ENCODE measurements at regions not wholly inside any gene's neighbourhood (a gene's known extent, or its start where the extent isn't known, plus 50 kb on each side); places are given as distances from the start of the nearest gene placed in this dataset.

DNA sequence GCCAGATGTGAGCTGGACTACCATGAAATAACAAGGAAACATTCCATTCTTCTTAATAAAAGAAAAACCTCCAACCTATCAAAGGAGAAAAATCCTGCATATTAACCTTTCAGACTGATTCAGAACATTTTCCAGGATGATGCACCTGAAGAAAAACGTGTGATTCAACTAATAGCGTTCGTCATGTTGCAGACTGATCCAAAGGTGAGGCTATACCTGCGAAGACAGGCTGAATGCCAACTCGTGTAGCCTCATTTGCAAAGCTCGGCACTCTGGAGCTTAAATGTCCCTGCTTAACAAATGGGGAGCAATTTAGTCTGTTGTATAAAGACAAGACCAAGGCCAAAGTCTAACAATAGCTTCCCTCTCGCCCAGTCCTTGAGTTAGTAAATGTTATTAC lies 172.0 kb upstream of the NOCT start:
- Histone ChIP-seq H3K36me3 (ENCODE audit: control insufficient read depth, insufficient read depth, low read length) (no peaks in the 10 kb centered on the region), H3K27me3 (ENCODE audit: control insufficient read depth, insufficient read depth, low read length) (no peaks in the 10 kb centered on the region), H3K9me3 (ENCODE audit: control insufficient read depth, low read length) (no peaks in the 10 kb centered on the region), H3K4me3 (ENCODE audit: low read length) (no peak overlapping the region), H3K9ac (ENCODE audit: low read length) (no peak overlapping the region), H3K4me1 (ENCODE audit: control insufficient read depth, insufficient read depth, low read length) (no peaks in the 10 kb centered on the region)

DNA sequence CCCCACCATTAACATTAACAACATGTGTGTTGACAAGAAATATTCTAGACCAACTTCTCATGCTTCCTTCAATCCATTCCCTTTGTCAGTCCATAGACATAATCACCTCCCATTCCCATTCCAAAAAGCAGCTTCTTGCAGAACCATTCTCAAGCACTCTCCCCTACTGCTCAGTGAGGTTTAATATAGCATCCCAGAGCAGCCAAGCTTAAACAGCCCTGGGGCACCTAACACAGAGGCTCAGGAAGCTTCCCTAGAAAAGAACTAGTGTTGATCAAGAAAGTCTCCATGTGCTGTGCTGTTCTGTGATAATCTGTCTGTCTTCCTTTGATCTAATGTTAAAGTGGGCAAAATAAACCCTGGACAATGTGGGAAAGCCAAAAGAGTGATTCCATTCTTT lies 174.2 kb upstream of the NOCT start:
- Histone ChIP-seq H3K4me1 (ENCODE audit: control insufficient read depth, insufficient read depth, low read length) (no peaks in the 10 kb centered on the region), H3K36me3 (ENCODE audit: control insufficient read depth, insufficient read depth, low read length) (no peaks in the 10 kb centered on the region), H3K9me3 (ENCODE audit: control insufficient read depth, low read length) (no peaks in the 10 kb centered on the region), H3K9ac (ENCODE audit: low read length) (no peak overlapping the region), H3K4me3 (ENCODE audit: low read length) (no peak overlapping the region), H3K27me3 (ENCODE audit: control insufficient read depth, insufficient read depth, low read length) (no peaks in the 10 kb centered on the region)

DNA sequence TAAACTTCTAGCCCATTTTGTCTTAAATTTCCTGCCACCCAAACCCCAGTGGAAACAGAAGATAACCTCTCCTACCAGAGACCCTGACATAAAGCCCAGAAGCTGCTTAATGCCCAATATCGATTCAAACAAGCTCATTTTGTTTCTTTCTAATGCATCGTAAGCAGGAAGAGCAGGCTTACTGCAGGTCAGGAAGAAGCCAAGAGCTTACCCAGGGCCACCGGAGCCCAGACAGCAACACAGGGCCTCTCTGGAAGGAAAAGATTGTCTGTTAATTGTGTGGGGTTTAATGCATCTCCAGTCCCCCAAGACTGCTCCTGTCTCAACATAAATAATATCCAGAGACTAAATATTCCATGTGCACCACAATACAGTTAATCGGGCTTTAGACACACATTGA lies 177.3 kb upstream of the NOCT start:
- peaks cover 6% of the 10 kb centered on the region for H3K4me1 ChIP-seq (ENCODE audit: control insufficient read depth, insufficient read depth, low read length)
- no peak overlapping the region for H3K9ac ChIP-seq (ENCODE audit: low read length)
- no peaks in the 10 kb centered on the region for H3K9me3 ChIP-seq (ENCODE audit: control insufficient read depth, low read length)
- no peaks in the 10 kb centered on the region for H3K27me3 ChIP-seq (ENCODE audit: control insufficient read depth, insufficient read depth, low read length)
- no peak overlapping the region for H3K4me3 ChIP-seq (ENCODE audit: low read length)
- H3K36me3 ChIP-seq (ENCODE audit: control insufficient read depth, insufficient read depth, low read length): no peaks in the 10 kb centered on the region

DNA sequence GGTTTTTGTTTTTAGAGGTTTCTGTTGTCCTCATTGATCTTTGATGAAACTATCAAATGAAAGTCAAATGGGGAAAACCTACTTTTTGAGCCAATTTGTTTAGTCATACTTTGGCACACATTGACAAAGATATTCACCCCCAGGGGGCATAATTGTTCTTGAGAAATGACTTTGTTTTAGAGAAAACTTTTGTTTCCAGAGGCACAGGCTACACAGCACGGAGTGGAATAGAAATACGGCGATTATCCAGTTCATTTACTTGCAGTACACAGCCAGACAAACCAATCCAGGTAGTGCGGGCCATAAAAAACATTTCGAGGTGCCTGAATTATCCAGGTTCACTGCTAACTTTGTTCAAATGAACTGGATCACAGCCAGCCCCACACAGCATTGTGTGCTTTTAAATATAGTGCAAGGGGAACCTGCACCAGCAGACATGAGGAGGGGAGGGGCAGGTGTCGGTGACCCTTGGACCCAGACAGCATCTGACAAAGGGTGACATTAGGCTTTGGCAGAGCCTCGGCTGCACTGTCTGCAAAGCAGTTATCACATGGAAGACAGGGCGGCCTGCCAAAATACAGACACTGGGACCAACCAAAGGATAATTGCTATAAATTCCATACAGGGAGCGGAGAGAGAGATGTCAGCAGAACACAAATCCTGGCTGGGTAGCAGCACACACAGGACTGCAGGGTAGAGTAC lies 179.6 kb upstream of the NOCT start:
- no peaks in the 10 kb centered on the region for H3K36me3 ChIP-seq (ENCODE audit: control insufficient read depth, insufficient read depth, low read length)
- H3K4me3 ChIP-seq (ENCODE audit: low read length): no peak overlapping the region
- H3K9me3 ChIP-seq (ENCODE audit: control insufficient read depth, low read length): no peaks in the 10 kb centered on the region
- H3K27me3 ChIP-seq (ENCODE audit: control insufficient read depth, insufficient read depth, low read length): no peaks in the 10 kb centered on the region
- H3K4me1 ChIP-seq (ENCODE audit: control insufficient read depth, insufficient read depth, low read length): peaks cover 6% of the 10 kb centered on the region
- no peak overlapping the region for H3K9ac ChIP-seq (ENCODE audit: low read length)

DNA sequence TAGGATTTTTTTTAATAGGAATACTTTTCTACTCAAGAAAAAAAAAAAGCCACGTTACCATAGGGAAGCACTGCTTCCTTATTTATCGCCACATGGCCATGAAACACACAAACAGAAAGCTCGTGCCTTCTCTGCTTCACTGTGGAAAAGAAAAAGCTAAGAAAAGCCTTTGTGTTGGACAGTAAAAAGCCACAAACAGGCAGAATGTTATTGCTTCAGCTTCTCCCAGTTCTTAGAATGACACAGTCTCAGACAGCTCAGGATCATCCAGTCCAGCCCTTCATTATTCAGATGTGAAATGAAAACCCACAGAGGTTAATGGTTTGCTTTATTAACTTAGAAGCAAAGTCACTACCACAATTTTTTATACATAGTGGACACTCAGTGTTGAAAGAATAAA lies 181.6 kb upstream of the NOCT start:
- Histone ChIP-seq H3K4me1 (ENCODE audit: control insufficient read depth, insufficient read depth, low read length) (peaks cover 6% of the 10 kb centered on the region), H3K9me3 (ENCODE audit: control insufficient read depth, low read length) (no peaks in the 10 kb centered on the region), H3K4me3 (ENCODE audit: low read length) (no peak overlapping the region), H3K36me3 (ENCODE audit: control insufficient read depth, insufficient read depth, low read length) (no peaks in the 10 kb centered on the region), H3K9ac (ENCODE audit: low read length) (no peak overlapping the region), H3K27me3 (ENCODE audit: control insufficient read depth, insufficient read depth, low read length) (no peaks in the 10 kb centered on the region)

DNA sequence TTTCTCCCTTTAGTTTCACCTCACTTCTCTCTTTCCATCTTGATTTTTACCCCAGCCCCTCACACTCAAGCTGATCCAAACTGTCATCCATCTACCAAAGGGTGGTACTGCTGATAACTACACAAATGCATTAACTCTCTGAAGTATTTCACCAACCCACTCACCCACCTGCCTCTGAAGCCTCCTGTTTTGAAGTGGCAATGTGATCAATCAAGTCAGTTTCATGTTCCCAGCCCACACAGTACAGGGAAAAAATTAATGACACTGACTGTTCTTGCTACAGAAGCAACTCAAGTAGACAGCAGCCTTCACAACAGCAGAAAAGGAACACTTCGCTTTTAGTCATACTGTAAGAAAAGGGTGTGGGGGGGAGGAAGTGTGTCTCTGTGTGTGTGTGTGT lies 183.0 kb upstream of the NOCT start:
- Histone ChIP-seq H3K9ac (ENCODE audit: low read length) (no peak overlapping the region), H3K4me3 (ENCODE audit: low read length) (no peak overlapping the region), H3K36me3 (ENCODE audit: control insufficient read depth, insufficient read depth, low read length) (no peaks in the 10 kb centered on the region), H3K9me3 (ENCODE audit: control insufficient read depth, low read length) (no peaks in the 10 kb centered on the region), H3K27me3 (ENCODE audit: control insufficient read depth, insufficient read depth, low read length) (no peaks in the 10 kb centered on the region), H3K4me1 (ENCODE audit: control insufficient read depth, insufficient read depth, low read length) (peaks cover 6% of the 10 kb centered on the region)

DNA sequence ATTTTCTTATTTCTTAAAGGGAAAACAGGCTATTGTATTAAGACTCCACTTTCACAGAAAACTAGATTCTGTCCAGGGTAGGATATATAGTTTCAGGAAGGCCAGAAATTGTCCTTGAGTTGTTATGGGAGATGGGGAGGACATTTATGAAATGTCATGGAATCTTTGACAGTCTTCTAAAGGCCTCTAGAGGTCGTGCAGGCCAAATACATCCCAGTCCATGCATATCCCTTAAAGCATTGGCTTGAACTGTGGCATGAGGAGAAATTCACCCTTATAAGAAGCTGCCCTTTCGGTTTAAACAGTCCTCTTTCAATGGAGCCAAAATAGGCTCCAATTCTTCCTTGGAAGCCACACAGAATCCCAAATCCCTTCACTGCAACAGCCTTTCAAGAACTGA lies 183.6 kb upstream of the NOCT start:
- H3K36me3 ChIP-seq (ENCODE audit: control insufficient read depth, insufficient read depth, low read length): no peaks in the 10 kb centered on the region
- no peak overlapping the region for H3K4me3 ChIP-seq (ENCODE audit: low read length)
- H3K4me1 ChIP-seq (ENCODE audit: control insufficient read depth, insufficient read depth, low read length): peaks cover 6% of the 10 kb centered on the region
- H3K27me3 ChIP-seq (ENCODE audit: control insufficient read depth, insufficient read depth, low read length): no peaks in the 10 kb centered on the region
- H3K9me3 ChIP-seq (ENCODE audit: control insufficient read depth, low read length): no peaks in the 10 kb centered on the region
- no peak overlapping the region for H3K9ac ChIP-seq (ENCODE audit: low read length)

DNA sequence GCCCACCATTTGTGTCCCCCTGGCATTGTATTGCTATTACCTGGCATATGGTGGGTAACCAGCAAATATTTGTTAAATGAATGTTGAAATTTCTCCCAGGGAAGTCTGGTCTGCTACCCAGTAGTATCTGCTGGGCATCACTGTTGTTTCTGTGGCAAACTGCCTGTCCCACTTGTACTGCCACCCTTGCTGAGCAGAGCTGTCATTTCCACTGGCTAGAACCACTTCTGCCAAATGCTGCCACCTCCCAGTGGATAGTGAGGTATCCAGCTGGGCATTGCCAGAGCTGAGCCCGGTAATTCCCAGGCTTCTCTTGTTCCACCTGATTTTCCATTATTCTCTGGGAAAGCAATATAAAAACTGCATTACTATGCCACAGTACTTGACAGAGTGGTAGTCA lies 186.7 kb upstream of the NOCT start:
- Histone ChIP-seq H3K27me3 (ENCODE audit: control insufficient read depth, insufficient read depth, low read length) (no peaks in the 10 kb centered on the region), H3K9me3 (ENCODE audit: control insufficient read depth, low read length) (no peaks in the 10 kb centered on the region), H3K4me1 (ENCODE audit: control insufficient read depth, insufficient read depth, low read length) (no peaks in the 10 kb centered on the region)

DNA sequence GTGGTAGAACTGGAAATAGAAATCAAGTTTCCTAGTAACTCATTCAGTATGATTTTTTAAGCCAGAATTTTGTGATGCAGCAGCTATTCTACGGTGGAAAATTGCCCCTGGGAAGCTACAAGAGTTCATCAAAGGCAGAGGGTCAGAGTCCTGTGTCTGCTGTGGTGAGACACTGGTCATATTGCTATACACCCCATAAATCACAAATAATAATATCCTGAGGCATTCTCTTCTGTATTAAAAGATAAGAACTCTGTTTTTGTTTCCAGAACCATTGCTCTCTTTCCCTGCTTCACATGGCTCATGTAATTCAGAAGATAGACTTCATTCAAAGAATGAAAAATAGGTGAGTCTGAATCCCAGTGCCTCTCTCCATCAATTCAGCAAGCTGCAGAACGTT lies 188.8 kb upstream of the NOCT start:
- no peaks in the 10 kb centered on the region for H3K36me3 ChIP-seq (ENCODE audit: control insufficient read depth, insufficient read depth, low read length)
- no peak overlapping the region for H3K4me3 ChIP-seq (ENCODE audit: low read length)
- H3K27me3 ChIP-seq (ENCODE audit: control insufficient read depth, insufficient read depth, low read length): no peaks in the 10 kb centered on the region

More for the DNA sequence above, 186.7 kb upstream of the NOCT start:
- H3K9ac ChIP-seq (ENCODE audit: low read length): no peak overlapping the region
- H3K36me3 ChIP-seq (ENCODE audit: control insufficient read depth, insufficient read depth, low read length): no peaks in the 10 kb centered on the region
- no peak overlapping the region for H3K4me3 ChIP-seq (ENCODE audit: low read length)

DNA sequence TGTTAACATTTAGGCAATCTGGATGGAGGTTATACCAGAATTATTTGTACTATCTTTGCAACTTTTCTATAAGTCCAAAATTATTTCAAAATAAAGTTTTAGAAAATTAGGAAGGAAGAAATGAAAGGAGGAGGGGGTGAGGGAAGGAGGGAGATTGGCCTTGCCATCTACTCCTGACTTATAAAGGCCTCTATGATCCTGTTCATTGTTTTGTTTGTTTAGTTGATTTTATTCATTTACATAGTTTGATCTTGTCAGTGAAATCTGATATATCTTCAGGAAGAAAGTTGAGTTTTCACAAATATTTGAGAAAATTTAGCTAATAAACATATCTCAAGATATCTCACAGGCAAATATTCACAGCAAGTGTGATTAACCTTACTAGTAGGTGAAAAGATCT lies 189.3 kb upstream of the NOCT start:
- no peak overlapping the region for H3K4me3 ChIP-seq (ENCODE audit: low read length)
- no peaks in the 10 kb centered on the region for H3K27me3 ChIP-seq (ENCODE audit: control insufficient read depth, insufficient read depth, low read length)
- H3K9ac ChIP-seq (ENCODE audit: low read length): no peak overlapping the region
- H3K9me3 ChIP-seq (ENCODE audit: control insufficient read depth, low read length): no peaks in the 10 kb centered on the region
- H3K4me1 ChIP-seq (ENCODE audit: control insufficient read depth, insufficient read depth, low read length): no peaks in the 10 kb centered on the region
- no peaks in the 10 kb centered on the region for H3K36me3 ChIP-seq (ENCODE audit: control insufficient read depth, insufficient read depth, low read length)

More for the DNA sequence above, 188.8 kb upstream of the NOCT start:
- Histone ChIP-seq H3K9ac (ENCODE audit: low read length) (no peak overlapping the region), H3K9me3 (ENCODE audit: control insufficient read depth, low read length) (no peaks in the 10 kb centered on the region), H3K4me1 (ENCODE audit: control insufficient read depth, insufficient read depth, low read length) (no peaks in the 10 kb centered on the region)

DNA sequence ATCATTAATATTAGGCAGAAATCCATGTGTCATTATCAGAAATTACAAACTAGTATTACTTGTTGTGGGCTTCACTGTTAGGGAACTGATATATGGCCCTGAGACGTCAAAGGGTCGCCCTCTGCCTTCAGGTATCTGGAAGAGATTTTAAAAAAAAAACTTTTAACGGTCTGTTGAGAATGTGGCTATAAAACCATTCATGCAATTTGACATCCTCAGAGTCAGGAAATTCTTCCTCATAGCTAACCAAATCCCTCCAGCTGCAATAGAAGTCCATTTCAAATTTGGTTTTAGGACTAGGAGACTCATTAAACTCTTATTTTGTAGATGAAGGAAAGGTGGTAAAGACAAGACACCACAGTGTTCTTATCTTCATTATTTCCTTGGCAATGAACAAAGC lies 194.2 kb upstream of the NOCT start:
- Histone ChIP-seq H3K4me1 (ENCODE audit: control insufficient read depth, insufficient read depth, low read length) (no peaks in the 10 kb centered on the region), H3K36me3 (ENCODE audit: control insufficient read depth, insufficient read depth, low read length) (no peaks in the 10 kb centered on the region), H3K27me3 (ENCODE audit: control insufficient read depth, insufficient read depth, low read length) (no peaks in the 10 kb centered on the region), H3K9me3 (ENCODE audit: control insufficient read depth, low read length) (no peaks in the 10 kb centered on the region), H3K4me3 (ENCODE audit: low read length) (no peak overlapping the region), H3K9ac (ENCODE audit: low read length) (no peak overlapping the region)

DNA sequence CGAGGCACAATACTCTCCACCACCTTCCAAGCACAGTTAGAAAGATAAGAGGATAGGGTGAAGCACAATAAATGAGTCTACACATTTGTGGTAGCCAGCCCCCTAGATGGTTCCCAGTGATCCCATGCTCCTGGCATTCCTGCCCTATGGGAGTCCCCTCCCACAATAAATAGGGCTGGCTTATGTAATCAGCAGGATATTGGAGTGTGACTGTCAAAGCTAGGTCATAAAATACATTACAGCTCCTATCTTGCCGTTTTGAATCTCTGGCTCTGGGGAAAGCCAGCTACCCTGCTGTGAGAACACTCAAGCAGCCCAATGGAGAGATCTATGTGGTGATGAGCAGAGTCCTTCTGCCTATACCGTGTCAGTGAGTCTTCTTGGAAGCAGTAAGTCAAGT lies 198.7 kb upstream of the NOCT start:
- no peaks in the 10 kb centered on the region for H3K9me3 ChIP-seq (ENCODE audit: control insufficient read depth, low read length)
- no peak overlapping the region for H3K4me3 ChIP-seq (ENCODE audit: low read length)
- H3K9ac ChIP-seq (ENCODE audit: low read length): no peak overlapping the region
- no peaks in the 10 kb centered on the region for H3K27me3 ChIP-seq (ENCODE audit: control insufficient read depth, insufficient read depth, low read length)
- no peaks in the 10 kb centered on the region for H3K36me3 ChIP-seq (ENCODE audit: control insufficient read depth, insufficient read depth, low read length)
- H3K4me1 ChIP-seq (ENCODE audit: control insufficient read depth, insufficient read depth, low read length): no peaks in the 10 kb centered on the region

DNA sequence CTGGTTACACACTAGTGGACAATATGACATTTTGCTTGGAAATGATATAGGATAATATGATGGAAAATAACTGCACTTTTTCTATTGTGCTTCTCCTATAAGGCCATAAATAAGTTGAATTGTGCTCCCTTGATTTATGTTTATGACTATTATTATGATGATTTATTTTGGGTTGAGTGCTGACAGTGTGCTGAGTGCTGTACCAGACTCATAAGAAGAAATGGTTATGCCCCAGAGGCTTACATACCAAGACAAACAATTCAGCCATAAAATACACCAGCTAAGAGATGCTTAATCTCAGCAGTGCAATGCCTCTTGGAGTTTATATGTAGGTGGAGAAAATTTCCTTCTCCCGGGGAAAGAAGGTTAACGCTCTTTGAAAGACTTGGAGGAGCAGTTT lies 199.8 kb upstream of the NOCT start:
- Histone ChIP-seq H3K9me3 (ENCODE audit: control insufficient read depth, low read length) (no peaks in the 10 kb centered on the region), H3K4me1 (ENCODE audit: control insufficient read depth, insufficient read depth, low read length) (no peaks in the 10 kb centered on the region), H3K4me3 (ENCODE audit: low read length) (no peak overlapping the region), H3K27me3 (ENCODE audit: control insufficient read depth, insufficient read depth, low read length) (no peaks in the 10 kb centered on the region), H3K36me3 (ENCODE audit: control insufficient read depth, insufficient read depth, low read length) (no peaks in the 10 kb centered on the region), H3K9ac (ENCODE audit: low read length) (no peak overlapping the region)
